Neural cell (in vitro differentiated cells): ENCODE measurements at regions not wholly inside any gene's neighbourhood (a gene's known extent, or its start where the extent isn't known, plus 50 kb on each side); places are given as distances from the start of the nearest gene placed in this dataset.

Experiments used
- CTCF ChIP-seq: fragments of 450-650 bp; IDR thresholded peaks from 2 replicates; pipeline ENCODE4 v1.5.1; 2014; ENCODE audit warnings: antibody characterized with exemption, mild to moderate bottlenecking, moderate library complexity; ENCODE audit not compliant: poor library complexity, severe bottlenecking
- EP300 ChIP-seq: fragments of 450-650 bp; conservative IDR thresholded peaks from 2 replicates; pipeline ENCODE4 v1.6.1; 2014; ENCODE audit warnings: antibody characterized with exemption, mild to moderate bottlenecking, moderate library complexity; ENCODE audit not compliant: poor library complexity, severe bottlenecking
- EZH2 ChIP-seq: fragments of 200-600, 300-800 bp; shearing (Covaris generic), sonication (generic); IDR thresholded peaks from 2 replicates; pipeline ENCODE4 v1.6.1; 2014; ENCODE audit warnings: antibody characterized with exemption, low read length, borderline replicate concordance, mild to moderate bottlenecking; ENCODE audit not compliant: insufficient read depth, poor library complexity, severe bottlenecking
- POLR2AphosphoS5 ChIP-seq: IDR thresholded peaks from 2 replicates; pipeline ENCODE4 v1.6.1; 2012
- RAD21 ChIP-seq: fragments of 450-650 bp; conservative IDR thresholded peaks from 2 replicates; pipeline ENCODE4 v1.6.1; 2014; ENCODE audit warnings: antibody characterized with exemption, mild to moderate bottlenecking, moderate library complexity
- REST ChIP-seq: IDR thresholded peaks from 2 replicates; pipeline ENCODE4 v1.6.1; 2012; ENCODE audit warnings: borderline replicate concordance
- SMC3 ChIP-seq: fragments of 450-650 bp; conservative IDR thresholded peaks from 2 replicates; pipeline ENCODE4 v1.6.1; 2014; ENCODE audit warnings: antibody characterized with exemption, mild to moderate bottlenecking, moderate library complexity; ENCODE audit not compliant: poor library complexity
- TAF1 ChIP-seq: IDR thresholded peaks from 2 replicates; pipeline ENCODE4 v1.6.1; 2012; ENCODE audit warnings: low read depth

GRCh38 chr2:187266645-187267044, 181.4 kb downstream of the CALCRL start:
- TF ChIP-seq POLR2AphosphoS5, result no peak
- no peak for TF ChIP-seq CTCF
- TF ChIP-seq EP300, result no peak
- TF ChIP-seq SMC3, result no peak
- no peak for TF ChIP-seq EZH2
- no peak for TF ChIP-seq REST
- no peak for TF ChIP-seq RAD21
- TF ChIP-seq TAF1, result no peak
